CD4-positive, alpha-beta T cell treated with Interleukin-15 for 1 hour (primary cell): ENCODE measurements at regions not wholly inside any gene's neighbourhood (a gene's known extent, or its start where the extent isn't known, plus 50 kb on each side); places are given as distances from the start of the nearest gene placed in this dataset.
"Not testable (repeated sequence)": the region's sequence is repeated elsewhere in the genome, so short reads cannot be mapped to it uniquely, and the experiment has no call there.

Experiments
- DNase-seq: peaks from one replicate; pipeline ENCODE4 v3.0.0-alpha.2; 2020

DNA sequence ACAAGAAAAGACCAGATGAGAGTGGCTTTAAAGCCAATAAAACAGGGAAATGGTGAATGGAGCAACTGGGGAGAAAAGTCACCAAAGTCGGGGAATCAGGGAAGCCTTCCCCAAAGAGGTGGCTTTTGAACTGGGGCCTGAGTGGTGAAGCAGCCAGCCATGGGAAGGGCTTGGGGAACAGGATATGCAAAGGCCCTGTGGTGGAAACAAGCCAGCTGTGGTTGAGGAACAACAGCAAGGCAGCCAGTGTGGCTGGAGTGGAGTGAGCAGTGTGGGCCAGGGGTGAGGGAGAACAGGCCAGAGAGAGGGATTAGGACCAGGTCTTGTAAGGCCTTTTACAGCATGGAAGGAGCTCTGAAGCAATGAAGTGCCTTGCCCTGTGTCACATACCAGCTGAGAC lies 51.0 kb upstream of the ROPN1B start:
- DNase-seq, result not testable (repeated sequence)

DNA sequence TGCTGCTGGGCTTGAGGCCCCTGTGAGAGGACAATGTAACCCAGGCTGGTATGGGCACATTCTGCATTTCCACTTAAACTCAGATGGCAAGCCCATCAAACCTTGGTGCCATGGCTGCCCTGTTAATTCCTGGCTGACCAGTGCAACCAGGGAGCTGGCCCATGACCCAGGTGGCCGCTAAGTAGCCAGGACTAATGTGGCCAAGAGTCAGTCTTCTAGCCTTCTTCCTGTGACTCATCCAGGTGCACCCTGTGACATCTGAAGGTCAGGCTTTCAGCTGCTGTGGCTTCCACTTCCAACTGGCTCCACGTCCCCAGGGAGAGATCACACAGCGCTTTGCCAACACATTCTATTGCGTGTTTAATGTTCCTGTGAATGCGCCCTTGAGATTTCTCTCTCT lies 50.5 kb upstream of the ROPN1B start:
- not testable (repeated sequence) for DNase-seq

GRCh38 chr3:125918866-125919265 lies 50.1 kb upstream of the ROPN1B start:
- not testable (repeated sequence) for DNase-seq
